AG10803 (cell line): ENCODE measurements at regions not wholly inside any gene's neighbourhood (a gene's known extent, or its start where the extent isn't known, plus 50 kb on each side); places are given as distances from the start of the nearest gene placed in this dataset.

Experiments used
- DNase-seq: peaks from one replicate; pipeline ENCODE4 v3.0.0; 2010; ENCODE audit warnings: low read depth
- H3K4me3 ChIP-seq: 2 replicates; pipeline ENCODE4 v1.5.1; 2011; ENCODE audit warnings: mild to moderate bottlenecking, low read length, control low read depth
- CTCF ChIP-seq: conservative IDR thresholded peaks from 2 replicates; pipeline ENCODE4 v1.5.1; 2011; ENCODE audit warnings: mild to moderate bottlenecking, low read length, control low read depth, inconsistent platforms

- TF ChIP-seq CTCF = no peak
- DNase-seq = peak; percentile 95
- no peak overlapping the region for H3K4me3 ChIP-seq
These were observed 62.8 kb upstream of the KIF26B start for GRCh38 chr1:245091818-245092637.

GRCh38 chr1:245091171-245091621 lies 63.6 kb upstream of the KIF26B start:
- DNase-seq = no peak
- TF ChIP-seq CTCF = no peak
- H3K4me3 ChIP-seq = no peak overlapping the region

GRCh38 chr1:245090491-245091090 lies 64.2 kb upstream of the KIF26B start:
- TF ChIP-seq CTCF = no peak
- no peak overlapping the region for H3K4me3 ChIP-seq

GRCh38 chr1:245087723-245088122 lies 67.1 kb upstream of the KIF26B start:
- TF ChIP-seq CTCF = no peak
- DNase-seq = no peak
- no peak overlapping the region for H3K4me3 ChIP-seq

More at GRCh38 chr1:245090491-245091090, 64.2 kb upstream of the KIF26B start:
- no peak for DNase-seq

GRCh38 chr1:245086389-245086969 lies 68.3 kb upstream of the KIF26B start:
- DNase-seq = peak; percentile 77
- H3K4me3 ChIP-seq = no peak overlapping the region
- no peak for TF ChIP-seq CTCF

- DNase-seq = peak; percentile 97
- no peak overlapping the region for H3K4me3 ChIP-seq
- peak; percentile 46 for TF ChIP-seq CTCF
These were observed 69.2 kb upstream of the KIF26B start for GRCh38 chr1:245085508-245086095.
